Ascending aorta (tissue), 2 donors: ENCODE measurements at regions not wholly inside any gene's neighbourhood (a gene's known extent, or its start where the extent isn't known, plus 50 kb on each side); places are given as distances from the start of the nearest gene placed in this dataset.

Experiments used
- DNase-seq, 2 donors: peaks; one replicate each; pipeline ENCODE4 v3.0.0-alpha.2; 2019; ENCODE audit warnings: low spot score in 2 of 2
- H3K27ac ChIP-seq, 2 donors: fragments of 200-600 bp; sonication (generic); one replicate each; pipeline ENCODE4 v1.5.1; 2016 to 2017; ENCODE audit warnings: mild to moderate bottlenecking in 1 of 2
- H3K27me3 ChIP-seq: fragments of 200-600 bp; sonication (generic); one replicate; pipeline ENCODE4 v1.5.1; 2017
- H3K36me3 ChIP-seq, 2 donors: fragments of 200-600 bp; sonication (generic); one replicate each; pipeline ENCODE4 v1.5.1; 2016
- H3K4me1 ChIP-seq, 2 donors: fragments of 200-600 bp; sonication (generic); one replicate each; pipeline ENCODE4 v1.5.1; 2016 to 2017; ENCODE audit warnings: mild to moderate bottlenecking in 1 of 2
- H3K4me3 ChIP-seq, 2 donors: fragments of 200-600 bp; sonication (generic); one replicate each; pipeline ENCODE4 v1.5.1; 2016 to 2017; ENCODE audit warnings: mild to moderate bottlenecking in 1 of 2
- H3K9me3 ChIP-seq, 2 donors: fragments of 200-600 bp; sonication (generic); one replicate each; pipeline ENCODE4 v1.5.1; 2016
- intact Hi-C: fragments of 100-400 bp; cut with DNase I; formaldehyde crosslinking; loops from one replicate; pipeline ENCODE4 v1.15.1; 2023
- TF ChIP-seq, protein P1 (sequence below), 3 experiments: fragments of 200-600 bp in 2 of 3; fragments of 450-650 bp in 1 of 3; sonication (generic) in 2 of 3; IDR thresholded peaks; one replicate each; pipeline ENCODE4 v1.5.1; 2016 to 2019; ENCODE audit warnings: antibody characterized with exemption in 3 of 3, mild to moderate bottlenecking in 1 of 3, moderate library complexity in 1 of 3

DNA sequence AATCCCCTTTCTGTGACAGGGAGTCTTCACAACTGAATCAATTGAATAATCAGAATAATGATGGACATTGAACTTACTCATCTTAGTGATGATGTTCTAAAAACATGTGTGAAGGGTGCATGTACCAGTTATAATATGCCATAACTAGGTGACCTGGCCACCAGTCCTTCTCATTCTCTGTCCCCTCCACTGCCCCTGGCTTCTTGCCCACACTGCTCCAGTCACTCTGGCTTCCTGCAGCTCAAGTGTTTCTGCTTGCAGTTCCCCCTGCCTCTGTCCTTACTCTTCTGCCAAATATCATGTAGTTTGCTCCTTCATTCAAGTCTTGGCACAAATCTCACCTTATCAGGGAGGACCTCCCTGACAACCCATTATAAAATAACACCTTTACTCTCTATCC lies 168.1 kb upstream of the SLC7A11 start:
- Histone ChIP-seq H3K27me3 (no peaks in the 10 kb centered on the region), H3K4me1 (no peaks in the 10 kb centered on the region), H3K4me3 (no peak overlapping the region), H3K9me3 (no peaks in the 10 kb centered on the region), H3K27ac (no peak overlapping the region), H3K36me3 (no peaks in the 10 kb centered on the region)
- no peak for DNase-seq
- intact Hi-C loops = no loop called here
- TF ChIP-seq, protein P1, sequence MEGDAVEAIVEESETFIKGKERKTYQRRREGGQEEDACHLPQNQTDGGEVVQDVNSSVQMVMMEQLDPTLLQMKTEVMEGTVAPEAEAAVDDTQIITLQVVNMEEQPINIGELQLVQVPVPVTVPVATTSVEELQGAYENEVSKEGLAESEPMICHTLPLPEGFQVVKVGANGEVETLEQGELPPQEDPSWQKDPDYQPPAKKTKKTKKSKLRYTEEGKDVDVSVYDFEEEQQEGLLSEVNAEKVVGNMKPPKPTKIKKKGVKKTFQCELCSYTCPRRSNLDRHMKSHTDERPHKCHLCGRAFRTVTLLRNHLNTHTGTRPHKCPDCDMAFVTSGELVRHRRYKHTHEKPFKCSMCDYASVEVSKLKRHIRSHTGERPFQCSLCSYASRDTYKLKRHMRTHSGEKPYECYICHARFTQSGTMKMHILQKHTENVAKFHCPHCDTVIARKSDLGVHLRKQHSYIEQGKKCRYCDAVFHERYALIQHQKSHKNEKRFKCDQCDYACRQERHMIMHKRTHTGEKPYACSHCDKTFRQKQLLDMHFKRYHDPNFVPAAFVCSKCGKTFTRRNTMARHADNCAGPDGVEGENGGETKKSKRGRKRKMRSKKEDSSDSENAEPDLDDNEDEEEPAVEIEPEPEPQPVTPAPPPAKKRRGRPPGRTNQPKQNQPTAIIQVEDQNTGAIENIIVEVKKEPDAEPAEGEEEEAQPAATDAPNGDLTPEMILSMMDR (IDR thresholded peaks at IDR 0.05) = no peak

DNA sequence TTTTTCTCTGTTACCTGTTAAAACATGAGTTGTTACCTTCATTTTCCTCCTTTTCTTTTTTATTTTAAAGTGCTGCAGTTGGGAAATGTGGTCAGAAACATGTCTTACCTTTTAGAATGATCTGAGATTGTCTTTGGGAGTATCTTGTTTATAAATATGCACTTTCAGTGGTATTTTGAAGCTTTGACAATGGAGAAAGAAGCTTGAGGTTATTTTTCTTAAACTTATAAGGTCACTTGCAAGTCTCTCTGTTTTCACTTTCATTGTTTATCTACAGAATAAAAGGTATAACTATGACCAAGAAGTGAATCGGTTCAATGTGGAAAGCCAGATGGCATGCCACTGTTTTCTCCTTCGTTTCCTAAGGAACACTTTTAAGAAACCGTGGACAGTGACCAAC lies 167.5 kb upstream of the SLC7A11 start:
- Histone ChIP-seq H3K27me3 (no peaks in the 10 kb centered on the region), H3K36me3 (no peaks in the 10 kb centered on the region), H3K27ac (no peak overlapping the region), H3K9me3 (no peaks in the 10 kb centered on the region), H3K4me1 (no peaks in the 10 kb centered on the region), H3K4me3 (no peak overlapping the region)
- TF ChIP-seq, protein P1 (IDR thresholded peaks at IDR 0.05) = no peak
- no peak for DNase-seq
- intact Hi-C loops = no loop called here

DNA sequence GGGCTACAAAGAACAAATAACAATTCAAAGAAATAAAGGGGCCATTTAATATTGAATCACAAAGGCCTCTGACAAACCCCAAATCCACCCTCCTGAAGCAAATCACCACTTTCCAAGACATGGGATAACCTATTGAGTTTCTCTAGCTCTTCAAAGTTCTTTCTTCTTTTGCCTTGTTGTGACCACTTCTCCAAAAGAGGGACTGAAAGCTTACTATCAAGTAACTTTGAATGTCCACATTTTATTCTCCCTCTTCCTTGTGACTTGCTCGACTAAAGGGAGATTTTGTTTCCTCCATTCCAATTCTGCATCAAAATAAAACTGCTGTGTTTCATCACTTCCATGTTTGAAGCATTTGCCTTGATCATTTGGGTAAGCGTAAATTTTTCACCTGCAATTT lies 166.6 kb upstream of the SLC7A11 start:
- intact Hi-C loops = no loop called here
- DNase-seq = no peak

DNA sequence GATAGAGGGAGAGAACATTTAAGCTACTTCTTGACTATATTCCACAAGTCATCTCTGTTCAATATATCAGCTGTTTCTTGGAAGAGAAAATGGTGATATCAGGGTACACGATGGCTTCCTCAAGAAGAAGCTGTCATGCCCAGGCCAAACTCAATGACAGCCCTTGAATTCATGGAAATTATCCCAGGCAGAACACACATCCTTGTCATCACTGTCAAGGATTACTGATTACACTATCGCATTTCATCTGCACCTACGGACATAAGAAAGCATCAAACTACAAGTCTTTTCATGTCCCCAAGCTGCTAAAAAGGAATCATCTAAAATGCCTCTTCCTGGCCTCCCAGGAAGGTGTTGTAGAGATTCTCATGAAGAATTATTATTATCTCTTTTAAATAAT lies 165.2 kb upstream of the SLC7A11 start:
- H3K4me3 ChIP-seq = no peak overlapping the region
- no peaks in the 10 kb centered on the region for H3K27me3 ChIP-seq
- TF ChIP-seq, protein P1 (IDR thresholded peaks at IDR 0.05) = no peak
- H3K4me1 ChIP-seq = no peaks in the 10 kb centered on the region
- no peak for DNase-seq
- no peak overlapping the region for H3K27ac ChIP-seq
- no peaks in the 10 kb centered on the region for H3K9me3 ChIP-seq
- H3K36me3 ChIP-seq = no peaks in the 10 kb centered on the region
- intact Hi-C loops = no loop called here

More for the DNA sequence above, 166.6 kb upstream of the SLC7A11 start:
- H3K36me3 ChIP-seq = no peaks in the 10 kb centered on the region
- TF ChIP-seq, protein P1 (IDR thresholded peaks at IDR 0.05) = no peak
- no peaks in the 10 kb centered on the region for H3K27me3 ChIP-seq
- no peak overlapping the region for H3K4me3 ChIP-seq
- no peaks in the 10 kb centered on the region for H3K4me1 ChIP-seq
- no peaks in the 10 kb centered on the region for H3K9me3 ChIP-seq
- H3K27ac ChIP-seq = no peak overlapping the region

DNA sequence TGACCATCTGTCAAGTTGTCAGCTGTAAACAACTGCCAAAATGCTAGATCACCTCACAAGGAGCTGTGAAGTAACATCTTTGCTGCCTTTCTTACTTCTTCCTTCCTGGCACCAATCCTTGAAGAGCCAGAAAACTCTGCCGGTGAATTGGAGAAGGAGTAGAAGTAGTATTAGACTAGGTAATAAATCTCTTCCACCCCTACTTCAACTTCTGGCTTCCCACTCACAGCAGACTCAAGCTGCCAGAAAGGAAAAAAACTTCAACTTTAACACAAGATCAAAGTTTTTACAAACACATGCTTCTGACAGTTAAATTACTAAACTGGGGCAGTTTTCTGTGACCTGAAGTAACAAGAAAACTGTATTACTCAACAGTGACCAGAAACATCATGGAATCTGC lies 164.7 kb upstream of the SLC7A11 start:
- TF ChIP-seq, protein P1 (IDR thresholded peaks at IDR 0.05) = no peak
- Histone ChIP-seq H3K27me3 (no peaks in the 10 kb centered on the region), H3K9me3 (no peaks in the 10 kb centered on the region), H3K4me1 (no peaks in the 10 kb centered on the region), H3K27ac (no peak overlapping the region), H3K4me3 (no peak overlapping the region), H3K36me3 (no peaks in the 10 kb centered on the region)
- intact Hi-C loops = no loop called here
- DNase-seq = no peak

DNA sequence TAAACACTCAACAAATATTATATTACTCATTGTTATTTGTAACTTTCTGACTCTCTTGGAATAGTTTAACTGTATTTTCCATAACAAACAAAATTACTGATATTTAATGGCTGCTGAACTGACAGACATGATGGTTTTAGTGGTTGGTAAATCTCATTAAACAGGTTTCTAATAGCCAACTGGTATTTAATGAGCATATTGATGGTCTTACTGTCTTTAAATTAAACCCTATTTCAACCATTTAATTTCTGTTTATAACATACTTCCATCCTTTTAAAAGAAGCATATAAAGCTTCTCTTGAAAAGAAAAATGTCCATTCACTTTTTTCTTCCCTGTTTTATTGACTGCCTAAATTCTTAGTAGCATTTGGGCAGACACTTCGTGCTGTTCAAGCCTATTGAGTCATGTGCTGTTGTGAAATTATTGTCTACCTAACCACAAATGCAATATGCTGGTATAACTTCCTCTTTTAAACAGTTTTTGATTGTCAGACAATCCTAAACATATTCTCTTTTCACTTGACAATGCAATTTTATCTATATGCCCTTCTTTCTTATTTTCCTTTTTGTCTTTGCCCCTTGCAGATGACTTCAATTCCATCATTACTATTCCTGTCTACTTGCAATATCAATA lies 163.9 kb upstream of the SLC7A11 start:
- H3K27me3 ChIP-seq = no peaks in the 10 kb centered on the region
- no peaks in the 10 kb centered on the region for H3K36me3 ChIP-seq
- intact Hi-C loops = no loop called here
- DNase-seq = no peak
- H3K4me1 ChIP-seq = no peaks in the 10 kb centered on the region
- H3K27ac ChIP-seq = no peak overlapping the region
- TF ChIP-seq, protein P1 (IDR thresholded peaks at IDR 0.05) = no peak
- H3K4me3 ChIP-seq = no peak overlapping the region
- H3K9me3 ChIP-seq = no peaks in the 10 kb centered on the region
